MM.1S (cell line): ENCODE measurements at regions not wholly inside any gene's neighbourhood (a gene's known extent, or its start where the extent isn't known, plus 50 kb on each side); places are given as distances from the start of the nearest gene placed in this dataset.

ENCODE experiments used
- DNase-seq: peaks from one replicate; pipeline ENCODE4 v3.0.0-alpha.2; 2015
- H2AFZ ChIP-seq: fragments of 300-600 bp; sonication (generic); 2 replicates; pipeline ENCODE4 v1.6.0; 2016; ENCODE audit warnings: antibody characterized with exemption, low read length
- H3F3A ChIP-seq: fragments of 300-600 bp; sonication (generic); 2 replicates; pipeline ENCODE4 v1.6.1; 2016; ENCODE audit warnings: mild to moderate bottlenecking, antibody characterized with exemption, low read length, moderate library complexity, mixed read lengths; ENCODE audit not compliant: insufficient read depth
- H3K27ac ChIP-seq: fragments of 300-600 bp; sonication (generic); 2 replicates; pipeline ENCODE4 v1.5.1; 2016; ENCODE audit warnings: mild to moderate bottlenecking, low read length
- H3K27me3 ChIP-seq: fragments of 300-600 bp; sonication (generic); replicated peaks from 2 replicates; pipeline ENCODE4 v1.6.0; 2016; ENCODE audit warnings: low read length; ENCODE audit not compliant: insufficient read depth
- H3K36me3 ChIP-seq: fragments of 300-600 bp; sonication (generic); replicated peaks from 2 replicates; pipeline ENCODE4 v1.6.1; 2016; ENCODE audit warnings: mild to moderate bottlenecking, low read length, mixed read lengths; ENCODE audit not compliant: insufficient read depth
- H3K4me1 ChIP-seq: fragments of 300-600 bp; sonication (generic); 2 replicates; pipeline ENCODE4 v1.6.1; 2016; ENCODE audit warnings: low read length, mixed read lengths
- H3K4me2 ChIP-seq: fragments of 300-600 bp; sonication (generic); 2 replicates; pipeline ENCODE4 v1.6.0; 2016; ENCODE audit warnings: low read depth, low read length
- H3K4me3 ChIP-seq: fragments of 300-600 bp; sonication (generic); 2 replicates; pipeline ENCODE4 v1.5.1; 2016; ENCODE audit warnings: low read length, mixed read lengths
- H3K79me2 ChIP-seq: fragments of 300-600 bp; sonication (generic); 2 replicates; pipeline ENCODE4 v1.6.1; 2016; ENCODE audit warnings: mixed run types, low read length, mixed read lengths
- H3K9ac ChIP-seq: fragments of 300-600 bp; sonication (generic); 2 replicates; pipeline ENCODE4 v1.6.1; 2016; ENCODE audit warnings: low read length, mixed read lengths
- H3K9me2 ChIP-seq: fragments of 300-600 bp; sonication (generic); replicated peaks from 2 replicates; pipeline ENCODE4 v1.6.1; 2016; ENCODE audit warnings: mild to moderate bottlenecking, low read length, mixed read lengths; ENCODE audit not compliant: insufficient read depth
- H3K9me3 ChIP-seq: fragments of 300-600 bp; sonication (generic); replicated peaks from 2 replicates; pipeline ENCODE4 v1.6.1; 2016; ENCODE audit warnings: mild to moderate bottlenecking, low read length, mixed read lengths; ENCODE audit not compliant: insufficient read depth
- H4K20me1 ChIP-seq: fragments of 300-600 bp; sonication (generic); 2 replicates; pipeline ENCODE4 v1.6.1; 2016; ENCODE audit warnings: mild to moderate bottlenecking, low read length, moderate library complexity, mixed read lengths; ENCODE audit not compliant: insufficient read depth
- EZH2 ChIP-seq: fragments of 300-600 bp; sonication (generic); optimal IDR thresholded peaks from 2 replicates; pipeline ENCODE3; 2017; ENCODE audit warnings: low read depth, mild to moderate bottlenecking, antibody characterized with exemption, low read length, mixed read lengths
- EZH2phosphoT487 ChIP-seq: fragments of 300-600 bp; sonication (generic); IDR thresholded peaks from 2 replicates; pipeline ENCODE4 v1.6.1; 2018; ENCODE audit warnings: antibody characterized with exemption, low read length
- TF ChIP-seq, protein P1 (sequence below): fragments of 300-600 bp; sonication (generic); IDR thresholded peaks from 2 replicates; pipeline ENCODE4 v1.5.1; 2016; ENCODE audit warnings: antibody characterized with exemption, low read length, mixed read lengths

DNA sequence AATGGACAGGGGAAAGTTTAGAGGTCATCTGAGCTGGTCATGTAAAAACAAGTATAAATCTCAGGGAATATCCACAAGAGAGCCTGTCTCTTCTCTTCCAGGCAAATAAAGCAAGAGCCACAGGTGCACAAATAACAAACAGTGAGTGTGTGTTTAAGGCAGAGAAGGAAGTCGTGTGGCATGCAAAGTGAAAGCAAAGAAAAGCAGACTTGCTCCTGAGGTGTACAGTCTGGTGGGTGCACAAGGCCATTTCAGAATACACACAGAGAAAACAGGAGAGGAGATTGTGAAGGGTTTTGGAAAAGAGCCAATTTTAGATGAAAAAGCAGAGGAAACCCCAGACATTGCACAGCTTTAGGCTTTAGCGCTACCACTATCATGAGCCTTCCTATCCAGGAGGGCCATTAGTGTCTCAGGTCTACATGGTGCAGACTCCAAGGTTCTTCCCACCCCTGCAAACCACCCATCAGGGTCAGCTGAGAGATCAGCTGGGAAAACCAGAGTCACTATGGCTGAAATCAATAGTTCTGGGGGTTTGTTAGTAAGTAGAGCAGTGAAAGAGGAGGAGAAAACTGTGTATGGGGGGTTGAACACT, 355.8 kb downstream of the KLHL4 start:
- H3F3A ChIP-seq, result no peaks in the 10 kb centered on the region
- H3K4me1 ChIP-seq, result no peaks in the 10 kb centered on the region
- H3K79me2 ChIP-seq, result no peaks in the 10 kb centered on the region
- no peaks in the 10 kb centered on the region for H3K36me3 ChIP-seq
- H3K27ac ChIP-seq, result no peak overlapping the region
- no peaks in the 10 kb centered on the region for H3K27me3 ChIP-seq
- H3K9ac ChIP-seq, result no peak overlapping the region
- H3K4me2 ChIP-seq, result peak overlapping the region; percentile 9; the same call in 1 of the 2 replicates
- DNase-seq, result peak; percentile 42
- no peaks in the 10 kb centered on the region for H3K9me2 ChIP-seq
- peak overlapping the region; percentile 32; the same call in 1 of the 2 replicates for H2AFZ ChIP-seq
- TF ChIP-seq EZH2phosphoT487 (no peak), EZH2 (no peak)
- TF ChIP-seq, protein P1, sequence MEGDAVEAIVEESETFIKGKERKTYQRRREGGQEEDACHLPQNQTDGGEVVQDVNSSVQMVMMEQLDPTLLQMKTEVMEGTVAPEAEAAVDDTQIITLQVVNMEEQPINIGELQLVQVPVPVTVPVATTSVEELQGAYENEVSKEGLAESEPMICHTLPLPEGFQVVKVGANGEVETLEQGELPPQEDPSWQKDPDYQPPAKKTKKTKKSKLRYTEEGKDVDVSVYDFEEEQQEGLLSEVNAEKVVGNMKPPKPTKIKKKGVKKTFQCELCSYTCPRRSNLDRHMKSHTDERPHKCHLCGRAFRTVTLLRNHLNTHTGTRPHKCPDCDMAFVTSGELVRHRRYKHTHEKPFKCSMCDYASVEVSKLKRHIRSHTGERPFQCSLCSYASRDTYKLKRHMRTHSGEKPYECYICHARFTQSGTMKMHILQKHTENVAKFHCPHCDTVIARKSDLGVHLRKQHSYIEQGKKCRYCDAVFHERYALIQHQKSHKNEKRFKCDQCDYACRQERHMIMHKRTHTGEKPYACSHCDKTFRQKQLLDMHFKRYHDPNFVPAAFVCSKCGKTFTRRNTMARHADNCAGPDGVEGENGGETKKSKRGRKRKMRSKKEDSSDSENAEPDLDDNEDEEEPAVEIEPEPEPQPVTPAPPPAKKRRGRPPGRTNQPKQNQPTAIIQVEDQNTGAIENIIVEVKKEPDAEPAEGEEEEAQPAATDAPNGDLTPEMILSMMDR, result no peak
- H3K9me3 ChIP-seq, result no peaks in the 10 kb centered on the region
- H4K20me1 ChIP-seq, result no peaks in the 10 kb centered on the region
- H3K4me3 ChIP-seq, result no peak overlapping the region

DNA sequence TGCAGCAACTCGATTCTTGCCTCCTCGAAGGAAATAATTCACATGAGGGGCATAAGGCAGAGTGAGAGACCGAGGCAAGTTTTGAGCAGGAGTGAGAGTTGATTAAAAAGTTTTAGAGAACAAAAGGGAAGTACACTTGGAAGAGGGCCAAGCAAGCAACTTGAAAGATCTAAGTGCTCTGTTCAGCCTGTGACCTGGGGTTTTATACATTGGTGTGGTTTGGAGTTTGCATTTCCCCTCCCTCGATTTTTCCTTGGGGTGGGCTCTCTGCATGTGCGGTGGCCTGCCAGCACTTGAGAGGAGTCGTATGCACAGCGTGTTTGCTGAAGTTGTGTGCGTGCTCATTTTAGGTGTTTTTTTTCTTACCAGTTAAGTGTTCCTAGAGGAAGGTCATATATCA, 356.4 kb downstream of the KLHL4 start:
- H4K20me1 ChIP-seq, result no peaks in the 10 kb centered on the region

GRCh38 chrX:87878926-87879325, 361.3 kb downstream of the KLHL4 start:
- H3K4me1 ChIP-seq, result no peaks in the 10 kb centered on the region
- H3F3A ChIP-seq, result no peaks in the 10 kb centered on the region
- no peaks in the 10 kb centered on the region for H3K27me3 ChIP-seq
- H4K20me1 ChIP-seq, result no peaks in the 10 kb centered on the region
- no peak overlapping the region for H2AFZ ChIP-seq
- no peaks in the 10 kb centered on the region for H3K9me2 ChIP-seq
- H3K36me3 ChIP-seq, result no peaks in the 10 kb centered on the region
- H3K79me2 ChIP-seq, result no peaks in the 10 kb centered on the region
- H3K4me2 ChIP-seq, result no peak overlapping the region
- no peak for DNase-seq
- no peak for TF ChIP-seq EZH2
- no peak for TF ChIP-seq EZH2phosphoT487
- TF ChIP-seq, protein P1, result no peak
- no peak overlapping the region for H3K4me3 ChIP-seq
- no peak overlapping the region for H3K9ac ChIP-seq
- H3K27ac ChIP-seq, result no peak overlapping the region
- H3K9me3 ChIP-seq, result no peaks in the 10 kb centered on the region

More for the DNA sequence above, 356.4 kb downstream of the KLHL4 start:
- Histone ChIP-seq H3K4me1 (no peaks in the 10 kb centered on the region), H2AFZ (0 out of 2 replicates have a peak overlapping the region, but pooled peaks have one; percentile 32), H3K4me2 (no peak overlapping the region), H3F3A (no peaks in the 10 kb centered on the region), H3K27ac (no peak overlapping the region), H3K9ac (no peak overlapping the region), H3K79me2 (no peaks in the 10 kb centered on the region), H3K9me3 (no peaks in the 10 kb centered on the region), H3K4me3 (no peak overlapping the region), H3K36me3 (no peaks in the 10 kb centered on the region), H3K9me2 (no peaks in the 10 kb centered on the region), H3K27me3 (no peaks in the 10 kb centered on the region)
- TF ChIP-seq, protein P1, result no peak
- no peak for TF ChIP-seq EZH2
- no peak for TF ChIP-seq EZH2phosphoT487
- no peak for DNase-seq
